Adrenal gland (tissue), 5 donors: ENCODE measurements at regions not wholly inside any gene's neighbourhood (a gene's known extent, or its start where the extent isn't known, plus 50 kb on each side); places are given as distances from the start of the nearest gene placed in this dataset.

Source experiments
- POLR2A ChIP-seq, 2 donors: fragments of 450-650 bp; IDR thresholded peaks; one replicate each; pipeline ENCODE4 v1.6.1; 2017; ENCODE audit warnings: antibody characterized with exemption in 2 of 2, mild to moderate bottlenecking in 2 of 2, moderate library complexity in 1 of 2
- TF ChIP-seq, protein P1 (sequence below), 6 experiments: fragments of 450-650 bp in 4 of 6; fragments of 200-600 bp in 2 of 6; sonication (generic) in 1 of 6; IDR thresholded peaks; 1 replicate in 5 of 6; 2 replicates in 1 of 6; pipeline versions ENCODE4 v1.5.1 to v1.8.0; 2016 to 2021; ENCODE audit warnings: antibody characterized with exemption in 6 of 6, mild to moderate bottlenecking in 2 of 6, moderate library complexity in 1 of 6
- donor health status: DM: no; HTN: no; CAD: no.

DNA sequence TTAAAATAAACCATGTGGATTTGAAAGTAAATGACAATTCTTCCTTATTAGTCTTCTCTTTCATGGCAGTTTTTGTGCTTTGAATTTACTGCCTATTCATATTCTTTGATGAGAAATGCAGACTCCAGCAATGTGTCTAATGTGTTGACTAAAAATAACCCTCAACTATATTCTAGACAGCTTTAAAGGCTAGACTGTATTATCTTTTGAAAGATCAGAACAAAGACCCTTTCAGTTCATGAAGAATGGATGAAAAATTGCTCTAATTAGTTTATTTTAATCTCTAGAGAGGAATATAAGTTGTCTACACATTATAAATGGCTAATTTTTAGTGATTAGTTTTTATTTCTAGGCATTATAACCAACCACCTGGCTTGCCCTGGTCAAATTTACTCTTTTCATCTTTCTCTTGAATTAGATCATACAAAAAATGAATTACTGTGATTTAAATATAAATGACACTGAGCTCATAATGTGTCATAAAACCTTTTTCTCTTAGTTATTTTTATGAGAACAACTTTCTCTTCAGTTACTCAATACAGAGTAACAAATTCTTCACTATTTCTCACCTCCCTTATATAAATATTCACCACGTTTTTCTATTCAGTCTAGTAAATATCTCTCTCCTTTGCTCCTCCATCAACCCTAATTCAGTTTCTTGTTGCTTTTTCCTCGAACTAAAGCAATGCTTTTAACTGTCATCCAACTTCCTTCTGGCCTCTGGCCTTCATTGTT is 428.5 kb upstream of the TMPRSS15 start:
- TF ChIP-seq, protein P1, sequence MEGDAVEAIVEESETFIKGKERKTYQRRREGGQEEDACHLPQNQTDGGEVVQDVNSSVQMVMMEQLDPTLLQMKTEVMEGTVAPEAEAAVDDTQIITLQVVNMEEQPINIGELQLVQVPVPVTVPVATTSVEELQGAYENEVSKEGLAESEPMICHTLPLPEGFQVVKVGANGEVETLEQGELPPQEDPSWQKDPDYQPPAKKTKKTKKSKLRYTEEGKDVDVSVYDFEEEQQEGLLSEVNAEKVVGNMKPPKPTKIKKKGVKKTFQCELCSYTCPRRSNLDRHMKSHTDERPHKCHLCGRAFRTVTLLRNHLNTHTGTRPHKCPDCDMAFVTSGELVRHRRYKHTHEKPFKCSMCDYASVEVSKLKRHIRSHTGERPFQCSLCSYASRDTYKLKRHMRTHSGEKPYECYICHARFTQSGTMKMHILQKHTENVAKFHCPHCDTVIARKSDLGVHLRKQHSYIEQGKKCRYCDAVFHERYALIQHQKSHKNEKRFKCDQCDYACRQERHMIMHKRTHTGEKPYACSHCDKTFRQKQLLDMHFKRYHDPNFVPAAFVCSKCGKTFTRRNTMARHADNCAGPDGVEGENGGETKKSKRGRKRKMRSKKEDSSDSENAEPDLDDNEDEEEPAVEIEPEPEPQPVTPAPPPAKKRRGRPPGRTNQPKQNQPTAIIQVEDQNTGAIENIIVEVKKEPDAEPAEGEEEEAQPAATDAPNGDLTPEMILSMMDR (IDR thresholded peaks at IDR 0.05) = no peak
- TF ChIP-seq POLR2A (IDR thresholded peaks at IDR 0.05) = no peak
